Ramos (cell line): ENCODE measurements at regions not wholly inside any gene's neighbourhood (a gene's known extent, or its start where the extent isn't known, plus 50 kb on each side); places are given as distances from the start of the nearest gene placed in this dataset.

ENCODE experiments used
- in situ Hi-C: fragments of 300-500 bp; cut with MboI; formaldehyde crosslinking; loops from one replicate; pipeline ENCODE4 v1.14.3; 2022; ENCODE audit warnings: low sequenced_read_pairs; ENCODE audit not compliant: unreplicated experiment

GRCh38 chr20:59376109-59376841 lies 75.9 kb downstream of the EDN3 start:
- in situ Hi-C loops = no loop called here

- in situ Hi-C loops = no loop called here
Observed at GRCh38 chr20:59376998-59377397, 76.6 kb downstream of the EDN3 start.

DNA sequence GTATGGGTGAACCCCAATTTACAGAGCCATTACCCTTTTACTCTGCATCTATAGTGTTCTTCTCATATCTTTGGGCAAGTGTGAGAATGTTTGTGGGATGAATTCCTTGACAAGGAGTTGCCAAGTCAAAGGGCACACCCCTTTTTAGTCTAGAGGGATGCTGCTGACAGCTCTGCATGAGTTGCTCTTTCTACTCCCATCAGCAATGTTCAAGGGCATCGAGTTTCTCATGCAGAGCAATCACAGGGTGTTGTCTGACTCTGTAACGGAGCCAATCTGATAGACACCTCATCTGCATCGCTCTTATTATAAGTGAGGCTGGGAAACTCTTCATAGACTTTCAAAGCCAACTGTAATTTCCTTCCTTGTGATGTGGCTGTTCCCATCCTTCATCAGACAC lies 77.4 kb downstream of the EDN3 start:
- in situ Hi-C loops = no loop called here

DNA sequence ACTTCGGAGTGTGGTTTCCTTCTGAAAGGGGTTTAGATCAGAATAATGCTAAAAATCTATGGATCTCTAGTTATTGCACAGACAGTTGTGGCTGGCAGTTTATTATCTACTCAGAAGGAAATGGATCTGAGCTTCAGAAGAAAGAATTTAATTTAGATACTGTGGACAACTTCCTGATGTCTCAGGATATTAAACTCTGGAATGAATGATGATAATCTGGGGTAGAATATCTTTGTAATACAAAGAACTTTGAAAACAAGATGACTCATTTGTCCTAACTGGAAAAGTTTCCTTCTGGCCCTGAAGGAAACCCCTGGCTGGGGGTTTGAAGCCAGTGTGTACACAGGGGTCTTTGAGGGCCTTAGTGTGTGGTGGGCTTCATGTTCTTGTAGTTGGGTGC lies 78.0 kb downstream of the EDN3 start:
- in situ Hi-C loops = no loop called here

DNA sequence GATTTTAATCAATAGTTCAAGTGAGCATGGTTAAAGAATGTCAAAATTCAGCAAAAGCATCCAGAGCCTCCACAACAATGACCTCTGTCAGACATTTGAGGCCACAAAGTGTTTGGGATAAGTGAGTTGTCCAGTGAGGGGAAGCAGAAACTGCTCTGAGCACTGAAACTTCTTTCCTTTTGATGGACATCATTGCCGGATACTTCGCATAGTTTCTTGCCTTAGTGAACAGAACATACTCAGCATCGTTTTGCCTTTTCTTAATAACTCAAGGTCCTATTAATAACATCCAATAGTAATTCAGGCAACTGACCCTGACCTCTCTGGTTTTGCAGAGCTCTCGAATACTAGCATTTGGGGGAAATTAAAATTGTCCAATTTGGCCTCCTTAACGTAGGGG lies 78.6 kb downstream of the EDN3 start:
- in situ Hi-C loops = no loop called here

GRCh38 chr20:59381689-59382088 lies 81.3 kb downstream of the EDN3 start:
- in situ Hi-C loops = no loop called here

DNA sequence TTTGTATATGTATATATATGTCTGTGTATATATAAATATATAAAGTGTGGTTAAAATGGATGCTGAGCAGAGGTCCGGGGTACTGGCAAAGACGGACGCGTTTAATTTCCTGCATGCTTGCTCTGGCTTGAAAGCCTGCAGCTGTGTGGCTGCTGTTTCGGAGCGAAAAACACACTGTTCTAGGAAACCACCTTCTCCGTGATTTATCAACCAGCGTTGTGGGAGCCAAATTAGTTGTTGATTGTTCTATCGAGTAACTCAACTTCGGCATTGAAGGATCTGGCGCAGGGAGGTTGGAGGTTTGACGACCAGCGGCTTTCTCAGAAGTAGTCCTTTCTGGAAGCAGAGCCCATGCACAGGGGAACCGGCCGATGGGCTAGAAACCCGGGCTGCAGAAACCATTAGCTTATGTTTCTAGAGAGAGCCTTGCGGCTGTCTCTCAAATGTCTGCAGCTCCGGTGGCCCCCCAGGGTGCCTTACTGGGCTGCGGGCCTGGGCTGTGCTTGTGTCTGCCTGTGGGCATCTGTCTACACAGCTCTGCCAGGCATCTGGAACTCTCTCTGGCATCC lies 81.8 kb downstream of the EDN3 start:
- in situ Hi-C loops = no loop called here

DNA sequence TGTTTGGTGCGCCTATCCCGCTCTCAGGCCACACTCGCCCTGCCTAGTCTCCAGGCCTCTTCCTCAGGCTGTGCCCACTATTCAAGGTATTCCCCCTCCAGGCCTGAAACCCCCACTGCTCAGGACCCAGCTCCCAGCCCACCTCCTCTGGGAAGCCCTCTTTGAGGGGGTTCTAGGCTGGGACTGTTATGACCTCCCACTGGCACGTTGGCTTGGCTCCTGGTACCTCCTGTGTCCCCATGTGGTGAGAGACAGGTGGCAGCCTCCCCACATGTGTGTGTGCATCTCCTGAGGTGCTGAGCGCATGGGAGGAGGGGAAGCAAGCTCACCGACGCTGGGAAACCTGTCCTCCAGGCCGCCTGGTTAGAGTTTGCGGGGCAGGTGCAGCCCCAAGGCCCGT lies 82.5 kb downstream of the EDN3 start:
- in situ Hi-C loops = no loop called here

DNA sequence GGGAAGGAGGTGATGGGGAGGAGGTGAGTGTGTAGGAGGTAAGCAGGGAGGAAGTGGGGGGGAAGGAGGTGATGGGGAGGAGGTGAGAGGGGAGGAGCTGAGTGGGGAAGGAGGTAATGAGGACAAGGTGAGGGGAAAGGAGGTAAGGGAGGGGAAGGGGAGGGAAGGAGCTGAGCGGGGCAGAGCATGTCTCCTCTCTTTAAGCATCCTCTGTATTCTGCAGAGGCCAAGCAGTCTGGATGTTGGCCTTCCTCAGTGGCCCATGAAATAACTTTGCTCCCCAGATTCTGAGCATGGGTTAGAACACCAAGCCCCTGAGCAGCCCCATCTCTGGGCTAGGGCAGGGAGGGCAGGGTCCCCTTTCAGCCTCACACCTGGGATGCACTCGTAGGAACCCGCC lies 84.6 kb downstream of the EDN3 start:
- in situ Hi-C loops = no loop called here

GRCh38 chr20:59385480-59385879 lies 85.1 kb downstream of the EDN3 start:
- in situ Hi-C loops = no loop called here

GRCh38 chr20:59386809-59387208 lies 86.4 kb downstream of the EDN3 start:
- in situ Hi-C loops = no loop called here

DNA sequence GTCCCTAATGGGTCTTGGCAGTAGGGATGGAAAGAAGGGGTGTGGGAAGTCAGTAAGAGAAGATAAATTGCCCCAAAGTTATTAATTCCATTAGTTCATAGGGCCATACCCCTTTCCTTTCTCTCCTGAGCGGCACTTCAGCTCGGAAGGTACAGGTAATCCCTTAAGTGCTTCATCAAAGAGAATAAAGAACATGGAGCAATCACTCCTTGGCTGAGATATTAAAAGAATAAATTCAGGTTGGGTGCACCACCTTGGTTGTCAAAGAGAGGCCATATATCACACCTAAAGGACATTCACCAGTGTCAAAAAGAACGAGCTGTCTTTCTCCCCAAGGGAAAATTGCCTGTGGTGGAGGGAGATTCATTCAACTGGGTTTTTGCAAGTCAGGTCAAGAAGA lies 87.5 kb downstream of the EDN3 start:
- in situ Hi-C loops = no loop called here

- in situ Hi-C loops = no loop called here
Observed at GRCh38 chr20:59388402-59388801, 88.0 kb downstream of the EDN3 start.

GRCh38 chr20:59390437-59390836 lies 90.0 kb downstream of the EDN3 start:
- in situ Hi-C loops = no loop called here

DNA sequence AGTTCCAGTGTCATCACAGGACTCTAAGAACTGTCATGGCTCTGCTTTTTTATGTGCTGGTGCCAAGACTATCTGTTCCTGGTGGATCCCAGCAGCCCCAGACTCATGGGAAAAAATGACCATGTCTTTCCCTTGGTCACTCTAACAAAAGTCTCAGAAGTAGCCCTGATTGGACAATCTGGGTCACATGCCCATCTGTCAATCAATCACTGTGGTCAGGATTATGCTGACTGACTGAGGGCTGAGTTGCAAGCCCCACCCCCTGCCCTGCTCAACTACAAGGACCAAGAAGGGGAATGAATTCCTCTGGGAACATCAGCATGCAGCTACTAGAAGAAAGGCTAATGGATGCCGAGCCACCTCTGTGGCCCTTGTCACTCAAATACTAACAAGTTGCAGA lies 91.6 kb downstream of the EDN3 start:
- in situ Hi-C loops = no loop called here

DNA sequence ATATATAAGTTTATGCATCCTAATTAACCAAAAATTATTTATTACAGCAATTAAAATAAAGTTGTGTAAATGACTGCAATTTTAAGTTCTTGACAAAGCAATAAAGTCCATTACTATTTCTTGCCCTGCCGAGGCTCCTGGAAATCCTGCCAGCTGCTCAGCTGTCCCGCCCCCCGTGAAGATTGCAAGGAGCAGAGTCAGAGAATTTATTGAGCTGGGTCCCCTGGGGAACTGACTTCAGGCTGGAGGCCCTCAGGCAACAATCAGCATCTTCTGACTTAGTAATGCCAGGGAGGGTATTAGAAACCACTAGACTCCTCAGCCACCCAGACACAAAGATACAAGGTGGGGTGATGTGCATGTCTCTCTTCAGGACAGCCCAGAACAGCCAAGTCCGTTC lies 92.3 kb downstream of the EDN3 start:
- in situ Hi-C loops = no loop called here

- in situ Hi-C loops = no loop called here
Observed at GRCh38 chr20:59393142-59393541, 92.7 kb downstream of the EDN3 start.

GRCh38 chr20:59395729-59396128 lies 95.3 kb downstream of the EDN3 start:
- in situ Hi-C loops = no loop called here

- in situ Hi-C loops = no loop called here
Observed at GRCh38 chr20:59398537-59399205, 98.3 kb downstream of the EDN3 start.

DNA sequence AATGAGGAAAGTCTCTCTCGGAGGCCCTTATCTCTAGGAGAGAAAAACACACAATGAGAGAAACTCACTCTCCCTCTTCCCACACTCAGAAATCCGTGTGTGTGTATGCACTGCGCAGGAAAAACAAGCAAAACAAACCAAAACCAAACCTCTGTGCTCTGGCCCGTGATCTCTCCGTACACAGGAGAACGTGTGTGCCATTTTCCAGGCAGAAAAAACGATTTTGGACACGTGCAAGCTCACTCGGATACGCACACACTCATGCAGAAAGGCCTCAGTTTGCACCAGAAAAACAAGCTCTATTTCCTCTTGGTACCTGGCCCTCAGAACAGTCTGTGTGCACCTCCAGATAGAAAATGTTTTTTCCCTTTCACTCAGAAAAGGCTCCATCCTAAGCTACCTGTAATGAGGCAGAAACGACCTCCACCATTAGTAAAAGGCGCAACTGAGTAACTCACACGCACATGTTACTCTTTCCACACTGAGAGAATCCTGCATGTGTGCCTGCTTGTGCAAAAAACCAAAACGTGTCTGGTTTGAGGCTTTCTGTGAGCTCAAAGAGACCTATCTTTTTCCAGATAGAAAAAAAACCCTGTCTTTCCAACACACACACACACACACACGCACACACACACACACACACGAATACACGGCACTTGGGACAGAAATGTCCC lies 99.2 kb downstream of the EDN3 start:
- in situ Hi-C loops = loop anchor here (25.0 kb wide), 1 partner anchor 537 kb away; the partner anchor contains the start of genes GNAS and GNAS-AS1

- in situ Hi-C loops = loop anchor here (25.0 kb wide), 1 partner anchor 538 kb away; the partner anchor contains the start of genes GNAS and GNAS-AS1
Observed at GRCh38 chr20:59400708-59401107, 100.3 kb downstream of the EDN3 start.
